ENCODE measurements at regions not wholly inside any gene's neighbourhood (a gene's known extent, or its start where the extent isn't known, plus 50 kb on each side); places are given as distances from the start of the nearest gene placed in this dataset.

DNA sequence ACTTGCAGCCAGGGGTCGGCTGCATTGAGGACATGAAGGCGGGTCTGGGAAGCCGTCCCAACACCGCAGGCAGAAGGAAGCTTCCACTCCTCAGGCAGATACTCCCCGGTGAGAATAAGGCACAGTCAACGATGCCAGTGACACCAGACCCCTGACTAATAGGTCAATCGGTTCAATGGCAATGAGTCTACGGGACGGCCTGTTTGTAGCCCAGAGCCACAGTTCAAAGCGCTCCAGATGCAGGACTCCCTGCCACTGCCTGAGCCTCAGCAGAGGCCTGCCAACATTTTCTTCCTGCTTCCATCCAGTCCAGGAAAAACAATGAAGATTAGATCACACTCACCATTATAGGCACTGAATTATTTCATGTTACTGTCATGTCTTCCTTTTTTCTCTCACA is 84.5 kb upstream of the SIMC1 start:
- TF ChIP-seq, protein P1, sequence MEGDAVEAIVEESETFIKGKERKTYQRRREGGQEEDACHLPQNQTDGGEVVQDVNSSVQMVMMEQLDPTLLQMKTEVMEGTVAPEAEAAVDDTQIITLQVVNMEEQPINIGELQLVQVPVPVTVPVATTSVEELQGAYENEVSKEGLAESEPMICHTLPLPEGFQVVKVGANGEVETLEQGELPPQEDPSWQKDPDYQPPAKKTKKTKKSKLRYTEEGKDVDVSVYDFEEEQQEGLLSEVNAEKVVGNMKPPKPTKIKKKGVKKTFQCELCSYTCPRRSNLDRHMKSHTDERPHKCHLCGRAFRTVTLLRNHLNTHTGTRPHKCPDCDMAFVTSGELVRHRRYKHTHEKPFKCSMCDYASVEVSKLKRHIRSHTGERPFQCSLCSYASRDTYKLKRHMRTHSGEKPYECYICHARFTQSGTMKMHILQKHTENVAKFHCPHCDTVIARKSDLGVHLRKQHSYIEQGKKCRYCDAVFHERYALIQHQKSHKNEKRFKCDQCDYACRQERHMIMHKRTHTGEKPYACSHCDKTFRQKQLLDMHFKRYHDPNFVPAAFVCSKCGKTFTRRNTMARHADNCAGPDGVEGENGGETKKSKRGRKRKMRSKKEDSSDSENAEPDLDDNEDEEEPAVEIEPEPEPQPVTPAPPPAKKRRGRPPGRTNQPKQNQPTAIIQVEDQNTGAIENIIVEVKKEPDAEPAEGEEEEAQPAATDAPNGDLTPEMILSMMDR (IDR thresholded peaks at IDR 0.05): no peak
- TF ChIP-seq POLR2A (IDR thresholded peaks at IDR 0.05): no peak
